ENCODE measurements at regions not wholly inside any gene's neighbourhood (a gene's known extent, or its start where the extent isn't known, plus 50 kb on each side); places are given as distances from the start of the nearest gene placed in this dataset.

DNA sequence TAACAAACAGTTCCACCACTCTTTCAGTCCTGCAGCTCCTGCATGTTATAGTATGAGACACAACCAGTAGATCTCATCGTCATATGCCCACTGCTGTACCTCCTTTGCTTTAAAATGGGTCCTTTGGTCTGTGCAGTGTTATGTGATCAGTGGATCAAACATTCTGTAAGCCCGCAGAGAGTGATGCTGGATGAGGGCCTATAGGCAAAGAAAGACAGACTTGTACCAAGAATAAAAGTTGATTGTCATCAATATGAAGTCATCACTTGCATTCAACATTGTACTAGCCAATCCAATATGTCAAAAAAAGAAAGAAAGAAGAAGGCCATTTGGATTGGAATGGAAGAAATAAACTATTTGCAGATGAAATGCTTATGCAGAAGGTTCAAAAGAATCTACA, 79.8 kb upstream of the PHYHIPL start:
- H3K4me3 ChIP-seq (ENCODE audit: low read depth, low read length) = no peak overlapping the region
- TF ChIP-seq, protein P1, sequence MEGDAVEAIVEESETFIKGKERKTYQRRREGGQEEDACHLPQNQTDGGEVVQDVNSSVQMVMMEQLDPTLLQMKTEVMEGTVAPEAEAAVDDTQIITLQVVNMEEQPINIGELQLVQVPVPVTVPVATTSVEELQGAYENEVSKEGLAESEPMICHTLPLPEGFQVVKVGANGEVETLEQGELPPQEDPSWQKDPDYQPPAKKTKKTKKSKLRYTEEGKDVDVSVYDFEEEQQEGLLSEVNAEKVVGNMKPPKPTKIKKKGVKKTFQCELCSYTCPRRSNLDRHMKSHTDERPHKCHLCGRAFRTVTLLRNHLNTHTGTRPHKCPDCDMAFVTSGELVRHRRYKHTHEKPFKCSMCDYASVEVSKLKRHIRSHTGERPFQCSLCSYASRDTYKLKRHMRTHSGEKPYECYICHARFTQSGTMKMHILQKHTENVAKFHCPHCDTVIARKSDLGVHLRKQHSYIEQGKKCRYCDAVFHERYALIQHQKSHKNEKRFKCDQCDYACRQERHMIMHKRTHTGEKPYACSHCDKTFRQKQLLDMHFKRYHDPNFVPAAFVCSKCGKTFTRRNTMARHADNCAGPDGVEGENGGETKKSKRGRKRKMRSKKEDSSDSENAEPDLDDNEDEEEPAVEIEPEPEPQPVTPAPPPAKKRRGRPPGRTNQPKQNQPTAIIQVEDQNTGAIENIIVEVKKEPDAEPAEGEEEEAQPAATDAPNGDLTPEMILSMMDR (IDR thresholded peaks at IDR 0.05; ENCODE audit: insufficient read depth, low read depth, low read length) = no peak
- no peak for DNase-seq (ENCODE audit: low read depth)

DNA sequence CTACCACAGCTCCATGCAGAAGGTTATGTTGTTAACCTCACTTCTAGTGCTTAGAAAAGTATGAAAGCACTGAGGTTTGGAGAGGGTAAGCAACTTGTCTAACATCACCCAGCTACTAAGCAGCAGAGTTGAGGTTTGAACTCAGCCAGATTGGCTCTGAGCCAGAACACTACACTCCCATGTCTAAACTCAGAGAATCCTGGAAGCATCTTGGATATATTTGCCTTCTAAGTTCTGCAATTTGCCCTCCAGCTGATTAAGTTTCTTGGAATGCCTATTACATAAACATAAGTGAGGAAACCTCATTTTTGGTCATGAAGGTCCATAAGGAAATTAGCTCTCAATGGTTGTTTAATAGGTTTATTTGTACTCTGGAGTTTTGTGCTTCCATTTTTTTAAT, 78.1 kb upstream of the PHYHIPL start:
- H3K4me3 ChIP-seq (ENCODE audit: low read depth, low read length) = no peak overlapping the region
- TF ChIP-seq, protein P1 (IDR thresholded peaks at IDR 0.05; ENCODE audit: insufficient read depth, low read depth, low read length) = no peak
- DNase-seq (ENCODE audit: low read depth) = peak; percentile 84

DNA sequence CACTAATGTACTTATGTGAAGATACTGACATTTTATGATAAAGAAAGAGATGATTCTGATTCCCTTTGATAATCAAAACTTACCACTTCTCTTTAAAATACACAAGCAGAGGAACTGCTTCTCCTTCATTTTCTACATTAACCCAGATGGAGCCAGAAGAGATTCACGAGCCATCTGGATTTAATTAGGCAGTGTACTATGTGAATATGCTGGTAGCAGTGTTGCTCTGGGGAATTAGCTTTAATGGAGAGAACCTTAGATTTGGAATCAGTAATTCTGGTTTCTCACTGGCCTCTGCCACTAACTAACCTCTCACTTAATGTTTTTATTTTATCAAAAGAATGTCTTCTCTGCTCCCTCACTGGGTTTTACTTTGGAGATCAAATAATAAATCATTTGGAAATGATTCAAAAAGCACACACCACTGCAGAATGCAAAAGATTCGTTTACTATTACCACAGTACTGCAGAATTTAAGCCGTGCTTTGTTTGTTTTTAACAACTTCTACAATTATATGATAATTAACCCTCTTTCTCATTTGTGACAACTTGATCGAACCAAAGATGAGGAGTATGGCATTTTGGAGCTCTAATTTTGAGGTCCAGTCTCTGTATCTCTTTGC, 77.5 kb upstream of the PHYHIPL start:
- TF ChIP-seq, protein P1 (IDR thresholded peaks at IDR 0.05; ENCODE audit: insufficient read depth, low read depth, low read length) = no peak
- no peak overlapping the region for H3K4me3 ChIP-seq (ENCODE audit: low read depth, low read length)
- DNase-seq (ENCODE audit: low read depth) = peak; percentile 71

DNA sequence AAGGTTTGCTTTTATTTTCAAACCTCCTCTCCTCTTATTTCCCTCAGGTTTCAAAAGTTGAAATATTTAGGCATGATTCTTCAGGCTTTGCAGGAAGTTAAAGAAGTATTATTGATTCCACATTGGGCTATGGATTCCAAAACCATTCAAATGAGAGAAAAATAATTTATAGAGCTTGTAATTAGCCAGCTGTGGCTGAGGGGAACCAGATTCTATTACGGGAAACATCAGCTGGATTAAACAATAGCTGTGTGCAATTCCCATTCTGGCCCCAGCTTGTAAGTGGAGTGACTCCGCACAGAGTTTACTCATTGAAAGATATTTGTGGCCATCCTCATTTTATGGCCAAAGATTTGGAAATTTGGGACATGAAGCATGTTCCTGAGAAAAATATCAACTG, 77.0 kb upstream of the PHYHIPL start:
- TF ChIP-seq, protein P1 (IDR thresholded peaks at IDR 0.05; ENCODE audit: insufficient read depth, low read depth, low read length) = no peak
- H3K4me3 ChIP-seq (ENCODE audit: low read depth, low read length) = no peak overlapping the region
- no peak for DNase-seq (ENCODE audit: low read depth)

DNA sequence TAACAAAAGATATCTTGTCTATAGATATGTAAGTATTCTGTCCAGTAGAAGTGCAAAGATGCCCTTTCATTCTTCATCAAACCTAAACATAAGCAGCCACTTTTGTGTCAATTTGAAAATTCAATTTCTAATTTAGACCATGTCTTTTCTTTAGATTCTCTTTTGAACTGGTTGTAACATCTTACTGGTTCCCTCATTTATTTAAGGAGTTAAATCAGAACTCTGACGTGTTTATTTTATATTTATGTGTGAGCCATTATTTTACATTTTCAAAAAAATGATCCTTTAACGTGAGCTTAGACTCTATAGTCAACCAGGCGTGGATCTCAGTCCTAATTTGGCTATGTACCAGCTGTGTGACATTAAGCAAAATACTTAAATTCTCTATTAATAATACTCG, 74.0 kb upstream of the PHYHIPL start:
- no peak for DNase-seq (ENCODE audit: low read depth)
- H3K4me3 ChIP-seq (ENCODE audit: low read depth, low read length) = no peak overlapping the region
- TF ChIP-seq, protein P1 (IDR thresholded peaks at IDR 0.05; ENCODE audit: insufficient read depth, low read depth, low read length) = no peak

DNA sequence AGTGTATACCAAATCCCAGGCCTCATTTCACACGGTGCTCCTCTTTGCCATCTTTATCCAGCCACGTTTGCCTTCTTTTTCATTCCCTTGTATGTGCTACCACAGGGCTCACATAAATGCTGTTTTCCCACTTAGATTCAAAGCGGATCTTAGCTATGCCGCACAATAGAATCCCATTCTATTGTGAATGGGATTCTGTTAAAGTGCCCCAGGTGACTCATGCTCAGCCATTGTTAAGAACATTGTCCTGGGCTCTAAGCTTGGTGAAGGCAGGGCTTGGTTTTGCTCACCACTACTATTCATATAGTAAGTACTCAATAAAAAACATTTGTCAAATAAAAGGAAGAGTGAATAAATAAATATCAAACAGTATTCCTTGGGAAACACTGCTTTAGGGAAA, 72.3 kb upstream of the PHYHIPL start:
- H3K4me3 ChIP-seq (ENCODE audit: low read depth, low read length) = no peak overlapping the region
- TF ChIP-seq, protein P1 (IDR thresholded peaks at IDR 0.05; ENCODE audit: insufficient read depth, low read depth, low read length) = no peak
- DNase-seq (ENCODE audit: low read depth) = no peak

DNA sequence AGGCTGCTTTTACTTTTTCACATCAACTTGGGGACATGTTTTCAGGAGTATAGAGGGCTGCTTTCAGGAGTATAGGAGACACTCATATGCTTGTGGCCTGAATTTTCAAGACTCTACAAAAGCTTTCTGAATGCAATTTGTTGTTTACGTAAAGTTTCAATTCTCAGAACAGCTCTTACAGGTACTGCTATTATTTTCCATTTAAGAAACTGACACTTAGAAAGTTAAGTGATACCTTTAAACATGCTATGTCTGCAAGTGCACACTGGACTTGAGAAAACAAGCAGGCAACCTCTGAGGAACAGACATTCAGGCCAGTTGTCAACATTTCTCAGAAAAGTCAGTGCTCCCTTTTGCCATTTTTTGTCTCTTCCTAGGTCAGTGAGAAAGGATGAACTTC, 70.0 kb upstream of the PHYHIPL start:
- TF ChIP-seq, protein P1 (IDR thresholded peaks at IDR 0.05; ENCODE audit: insufficient read depth, low read depth, low read length) = no peak
- H3K4me3 ChIP-seq (ENCODE audit: low read depth, low read length) = no peak overlapping the region
- no peak for DNase-seq (ENCODE audit: low read depth)
